ENCODE measurements at regions not wholly inside any gene's neighbourhood (a gene's known extent, or its start where the extent isn't known, plus 50 kb on each side); places are given as distances from the start of the nearest gene placed in this dataset.

GRCh38 chr4:24024605-24025004, 134.8 kb upstream of the PPARGC1A start:
- TF ChIP-seq ZFP36 (IDR thresholded peaks at IDR 0.05; ENCODE audit: borderline replicate concordance, partially characterized antibody) (no peak), RCOR1 (IDR thresholded peaks at IDR 0.05; ENCODE audit: low read depth, low read length) (no peak), POLR2A (IDR thresholded peaks at IDR 0.05; ENCODE audit: low read length) (no peak)

All from A549 (cell line).